ENCODE measurements at regions not wholly inside any gene's neighbourhood (a gene's known extent, or its start where the extent isn't known, plus 50 kb on each side); places are given as distances from the start of the nearest gene placed in this dataset.

DNA sequence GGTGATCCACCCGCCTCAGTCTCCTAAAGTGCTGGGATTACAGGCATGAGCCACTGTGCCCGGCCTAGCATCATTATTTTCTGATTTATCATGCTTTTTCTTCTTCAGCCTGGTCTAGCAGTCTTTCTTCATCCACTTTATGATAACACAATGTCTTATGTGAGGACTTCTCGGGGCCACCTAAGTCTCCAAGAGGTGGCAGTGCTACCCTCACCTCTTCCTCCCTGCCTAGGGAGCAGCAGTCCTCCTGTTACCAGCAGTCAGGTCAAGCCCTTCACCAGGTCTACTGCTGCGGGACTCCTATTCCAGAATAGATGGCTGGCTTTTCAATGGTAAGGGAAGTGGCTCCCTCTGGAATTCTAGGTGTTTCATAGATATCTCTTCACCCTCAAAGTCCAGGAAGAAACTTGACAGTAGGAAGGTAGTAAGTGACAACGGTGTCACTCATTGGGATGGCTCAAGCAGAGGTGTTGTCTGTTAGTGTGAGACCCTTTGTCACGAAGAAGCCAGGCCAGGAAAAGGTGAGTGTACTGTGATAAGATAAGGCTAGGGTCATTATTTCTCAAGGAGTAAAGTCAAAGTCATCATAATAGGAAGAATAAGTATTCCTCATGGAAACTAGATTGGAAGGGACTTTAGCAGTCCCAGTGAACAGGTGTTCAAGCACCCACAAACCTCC, 164.0 kb downstream of the KLF5 start:
- TF ChIP-seq, protein P1, sequence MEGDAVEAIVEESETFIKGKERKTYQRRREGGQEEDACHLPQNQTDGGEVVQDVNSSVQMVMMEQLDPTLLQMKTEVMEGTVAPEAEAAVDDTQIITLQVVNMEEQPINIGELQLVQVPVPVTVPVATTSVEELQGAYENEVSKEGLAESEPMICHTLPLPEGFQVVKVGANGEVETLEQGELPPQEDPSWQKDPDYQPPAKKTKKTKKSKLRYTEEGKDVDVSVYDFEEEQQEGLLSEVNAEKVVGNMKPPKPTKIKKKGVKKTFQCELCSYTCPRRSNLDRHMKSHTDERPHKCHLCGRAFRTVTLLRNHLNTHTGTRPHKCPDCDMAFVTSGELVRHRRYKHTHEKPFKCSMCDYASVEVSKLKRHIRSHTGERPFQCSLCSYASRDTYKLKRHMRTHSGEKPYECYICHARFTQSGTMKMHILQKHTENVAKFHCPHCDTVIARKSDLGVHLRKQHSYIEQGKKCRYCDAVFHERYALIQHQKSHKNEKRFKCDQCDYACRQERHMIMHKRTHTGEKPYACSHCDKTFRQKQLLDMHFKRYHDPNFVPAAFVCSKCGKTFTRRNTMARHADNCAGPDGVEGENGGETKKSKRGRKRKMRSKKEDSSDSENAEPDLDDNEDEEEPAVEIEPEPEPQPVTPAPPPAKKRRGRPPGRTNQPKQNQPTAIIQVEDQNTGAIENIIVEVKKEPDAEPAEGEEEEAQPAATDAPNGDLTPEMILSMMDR (IDR thresholded peaks at IDR 0.05; ENCODE audit: insufficient read depth, low read length, severe bottlenecking), result no peak
- Histone ChIP-seq H3K36me3 (ENCODE audit: control insufficient read depth, insufficient read depth, low read length) (no peaks in the 10 kb centered on the region), H3K27me3 (ENCODE audit: control insufficient read depth, insufficient read depth, low read length) (no peaks in the 10 kb centered on the region), H3K4me3 (ENCODE audit: low read depth, low read length) (no peak overlapping the region)
- DNase-seq (ENCODE audit: low read depth) (no peak), FAIRE-seq (peak; percentile 88)

DNA sequence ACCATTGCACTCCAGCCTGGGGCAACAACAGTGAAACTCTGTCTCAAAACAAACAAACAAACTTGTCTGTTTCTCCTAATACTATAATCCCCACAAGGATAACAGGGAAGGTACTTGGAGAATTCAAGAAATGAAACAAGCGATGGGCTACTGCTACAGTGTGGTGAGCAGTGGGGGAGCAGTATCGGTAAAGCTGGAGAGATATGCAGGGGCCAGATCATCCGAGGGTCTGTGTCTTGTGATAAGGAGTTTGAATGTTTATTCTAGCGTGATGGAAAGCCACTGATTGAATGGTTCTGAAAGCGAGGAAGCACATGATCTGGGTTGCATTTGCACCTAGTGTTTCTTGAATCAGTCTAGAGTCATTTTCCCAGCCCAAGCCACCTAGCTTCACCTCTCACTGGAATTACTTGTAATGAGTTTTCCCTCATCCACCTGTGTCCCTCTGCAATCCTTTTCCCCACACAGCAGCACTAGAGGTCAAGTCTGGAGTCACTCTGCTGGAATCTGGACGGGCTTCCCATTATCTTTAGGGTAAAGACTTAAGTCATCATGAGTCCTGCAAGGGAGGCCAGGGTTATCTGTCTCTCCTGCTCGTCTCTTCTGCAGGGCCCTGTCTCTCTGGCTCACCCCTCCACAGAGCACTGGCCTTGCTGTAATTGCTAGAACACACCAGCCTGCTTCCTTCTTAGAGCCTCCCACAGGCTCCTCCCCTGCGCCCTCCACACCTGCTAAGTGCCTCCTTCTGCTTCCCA, 162.3 kb downstream of the KLF5 start:
- TF ChIP-seq, protein P1 (IDR thresholded peaks at IDR 0.05; ENCODE audit: insufficient read depth, low read length, severe bottlenecking), result no peak
- Histone ChIP-seq H3K27me3 (ENCODE audit: control insufficient read depth, insufficient read depth, low read length) (no peaks in the 10 kb centered on the region), H3K36me3 (ENCODE audit: control insufficient read depth, insufficient read depth, low read length) (no peaks in the 10 kb centered on the region), H3K4me3 (ENCODE audit: low read depth, low read length) (no peak overlapping the region)
- no peak for FAIRE-seq
- DNase-seq (ENCODE audit: low read depth), result peak; percentile 51

DNA sequence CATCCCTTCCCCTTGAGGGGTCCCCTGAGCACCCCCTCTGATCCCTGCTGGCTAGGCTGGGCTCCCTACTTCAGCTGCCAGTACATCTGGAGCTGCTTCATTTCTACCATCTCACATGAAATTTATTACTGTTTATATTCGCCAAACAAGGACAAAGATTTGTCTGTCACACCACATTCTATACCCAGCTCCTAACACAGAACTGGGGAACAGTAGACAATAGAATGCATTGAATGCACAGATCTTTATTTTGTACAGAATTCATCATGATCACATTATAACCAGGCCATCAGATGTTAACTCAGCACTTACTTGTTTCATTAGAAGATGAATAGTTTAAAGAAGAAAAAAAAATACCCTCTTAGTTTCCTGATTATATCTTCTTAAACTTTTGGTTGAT, 159.4 kb downstream of the KLF5 start:
- Histone ChIP-seq H3K27me3 (ENCODE audit: control insufficient read depth, insufficient read depth, low read length) (no peaks in the 10 kb centered on the region), H3K36me3 (ENCODE audit: control insufficient read depth, insufficient read depth, low read length) (no peaks in the 10 kb centered on the region), H3K4me3 (ENCODE audit: low read depth, low read length) (no peak overlapping the region)
- TF ChIP-seq, protein P1 (IDR thresholded peaks at IDR 0.05; ENCODE audit: insufficient read depth, low read length, severe bottlenecking), result no peak
- DNase-seq (ENCODE audit: low read depth), result no peak
- FAIRE-seq, result no peak

DNA sequence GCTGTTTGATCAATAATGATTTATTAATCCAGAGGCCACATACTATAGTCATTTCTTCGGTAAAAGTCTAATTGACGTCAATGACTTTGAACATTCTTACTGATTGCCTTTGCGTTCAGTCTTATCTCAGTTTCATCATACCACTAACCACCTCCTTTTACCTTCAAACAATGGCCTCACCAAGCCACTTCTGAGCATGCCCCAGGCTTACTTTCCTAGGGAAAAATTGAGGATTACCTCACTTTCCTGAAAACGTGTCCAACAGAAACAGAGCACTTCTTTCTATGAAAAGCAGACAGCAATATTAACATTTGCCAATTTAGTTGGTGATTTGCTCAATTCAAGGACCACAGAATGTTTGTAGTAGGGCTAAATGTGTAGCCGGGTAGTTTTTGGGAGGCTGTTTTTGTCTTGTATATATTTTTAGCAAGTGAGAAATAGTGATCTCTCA, 157.6 kb downstream of the KLF5 start:
- no peaks in the 10 kb centered on the region for H3K36me3 ChIP-seq (ENCODE audit: control insufficient read depth, insufficient read depth, low read length)
- no peaks in the 10 kb centered on the region for H3K27me3 ChIP-seq (ENCODE audit: control insufficient read depth, insufficient read depth, low read length)
- TF ChIP-seq, protein P1 (IDR thresholded peaks at IDR 0.05; ENCODE audit: insufficient read depth, low read length, severe bottlenecking), result no peak
- FAIRE-seq (no peak), DNase-seq (ENCODE audit: low read depth) (no peak)
- H3K4me3 ChIP-seq (ENCODE audit: low read depth, low read length), result no peak overlapping the region

DNA sequence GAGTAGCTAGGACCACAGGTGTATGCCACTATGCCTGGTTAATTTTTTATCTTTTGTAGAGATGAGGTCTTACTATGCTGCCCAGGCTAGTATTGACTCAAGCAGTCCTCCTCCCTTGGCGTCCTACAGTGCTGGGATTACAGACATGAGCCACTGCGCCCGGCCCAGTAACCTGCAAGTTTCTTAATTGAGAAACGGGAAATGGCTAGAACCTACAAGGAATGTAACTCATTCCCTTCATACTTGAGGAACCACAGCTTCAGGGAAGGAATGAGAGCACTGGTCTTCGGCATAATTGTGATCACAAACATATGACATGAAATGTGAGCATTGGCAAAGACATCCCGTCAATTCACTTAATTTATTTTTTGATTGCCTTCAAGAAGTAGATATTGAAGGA, 157.0 kb downstream of the KLF5 start:
- DNase-seq (ENCODE audit: low read depth), result no peak
- TF ChIP-seq, protein P1 (IDR thresholded peaks at IDR 0.05; ENCODE audit: insufficient read depth, low read length, severe bottlenecking), result no peak
- Histone ChIP-seq H3K27me3 (ENCODE audit: control insufficient read depth, insufficient read depth, low read length) (no peaks in the 10 kb centered on the region), H3K4me3 (ENCODE audit: low read depth, low read length) (no peak overlapping the region), H3K36me3 (ENCODE audit: control insufficient read depth, insufficient read depth, low read length) (no peaks in the 10 kb centered on the region)
- FAIRE-seq, result no peak
